Left forelimb (tissue), 1 donor: ENCODE measurements at regions not wholly inside any gene's neighbourhood (a gene's known extent, or its start where the extent isn't known, plus 50 kb on each side); places are given as distances from the start of the nearest gene placed in this dataset.

Experiments
- DNase-seq: peaks from one replicate; pipeline ENCODE4 v3.0.0-alpha.2; 2018; ENCODE audit warnings: low spot score

DNA sequence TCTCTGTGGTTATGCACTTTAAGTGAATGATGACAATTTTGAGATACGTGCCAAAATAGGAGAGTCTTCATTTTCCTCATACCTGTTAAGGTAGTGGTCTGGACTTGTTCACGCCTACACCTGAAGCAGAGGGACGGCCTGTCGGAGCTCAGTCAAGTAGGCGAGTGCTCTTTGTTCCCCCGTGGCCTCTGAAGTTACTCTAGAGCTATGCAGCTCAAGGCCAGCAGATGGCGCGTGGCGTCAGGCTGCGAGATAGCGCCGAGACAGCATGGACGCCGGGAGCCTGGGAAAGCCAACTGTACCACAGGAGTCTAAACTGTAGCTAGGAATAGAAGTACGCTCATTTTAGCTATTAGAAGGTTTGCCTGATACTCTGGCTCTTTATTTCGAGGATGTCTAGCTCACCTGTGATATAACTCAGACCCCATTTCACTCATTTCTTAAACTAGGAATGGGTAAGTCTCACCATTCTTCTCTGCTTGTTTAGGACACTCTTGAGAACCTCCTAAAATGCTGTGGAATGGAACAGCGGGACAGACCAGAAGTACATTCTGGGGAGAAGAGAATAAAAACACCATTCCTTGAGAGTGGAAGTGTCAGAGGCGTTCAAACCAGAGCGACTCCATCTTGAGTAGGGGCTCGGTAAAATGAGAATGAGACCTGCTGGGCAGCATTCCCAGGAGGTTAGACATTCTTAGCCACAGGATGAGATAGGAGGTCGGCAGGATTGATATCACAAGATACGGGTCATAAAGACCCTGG, 267.4 kb upstream of the HMGA2 start:
- peak; percentile 86 for DNase-seq

DNA sequence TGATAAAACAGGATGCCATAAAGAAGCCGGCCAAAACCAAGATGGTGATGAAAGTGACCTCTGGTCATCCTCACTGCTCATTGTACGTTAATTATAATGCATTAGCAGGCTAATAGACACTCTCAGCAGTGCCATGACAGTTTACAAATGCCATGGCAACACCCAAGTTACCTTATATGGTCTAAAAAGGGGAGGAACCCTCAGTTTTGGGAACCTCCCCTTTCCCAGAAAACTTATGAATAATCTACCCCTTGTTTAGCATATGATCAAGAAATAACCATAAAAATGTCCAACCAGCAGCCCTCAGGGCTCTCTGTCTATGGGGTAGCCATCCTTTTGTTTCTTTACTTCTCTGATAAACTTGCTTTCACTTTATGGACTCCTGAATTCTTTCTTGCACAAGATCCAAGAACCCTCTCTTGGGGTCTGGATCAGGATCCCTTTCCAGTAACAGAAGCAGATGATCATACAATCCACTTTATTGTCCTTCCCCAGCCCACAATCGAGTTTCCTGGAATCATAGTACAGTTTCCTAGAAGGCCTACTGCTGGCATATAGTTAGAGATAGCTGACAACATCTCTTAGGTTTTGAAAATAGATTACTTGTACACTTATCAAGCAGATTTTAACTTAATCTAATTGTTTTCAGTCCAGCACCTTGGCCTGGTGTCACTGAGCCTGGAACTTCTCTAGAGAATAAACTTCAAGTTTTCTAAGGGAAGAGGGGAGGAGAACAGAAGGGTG, 266.7 kb upstream of the HMGA2 start:
- no peak for DNase-seq

DNA sequence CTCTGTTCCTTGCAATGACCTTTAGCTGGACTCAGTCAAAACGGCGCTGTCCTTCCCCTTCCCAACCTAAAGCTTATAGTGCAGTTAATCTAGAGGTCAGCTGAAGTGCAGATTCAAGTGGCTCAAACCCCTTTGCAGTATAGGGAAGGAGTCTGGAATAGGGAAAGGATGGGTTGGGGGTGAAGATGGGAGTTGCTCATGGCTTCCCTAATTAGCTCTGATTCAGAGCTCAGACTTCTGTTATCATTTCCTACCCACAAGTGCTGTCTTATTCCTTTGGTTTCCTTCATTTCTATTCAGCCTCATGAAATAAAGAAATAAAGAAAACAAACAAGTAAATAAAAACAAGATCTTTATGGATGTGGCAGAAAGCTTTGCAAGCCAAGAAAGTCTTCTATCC, 264.0 kb upstream of the HMGA2 start:
- no peak for DNase-seq

DNA sequence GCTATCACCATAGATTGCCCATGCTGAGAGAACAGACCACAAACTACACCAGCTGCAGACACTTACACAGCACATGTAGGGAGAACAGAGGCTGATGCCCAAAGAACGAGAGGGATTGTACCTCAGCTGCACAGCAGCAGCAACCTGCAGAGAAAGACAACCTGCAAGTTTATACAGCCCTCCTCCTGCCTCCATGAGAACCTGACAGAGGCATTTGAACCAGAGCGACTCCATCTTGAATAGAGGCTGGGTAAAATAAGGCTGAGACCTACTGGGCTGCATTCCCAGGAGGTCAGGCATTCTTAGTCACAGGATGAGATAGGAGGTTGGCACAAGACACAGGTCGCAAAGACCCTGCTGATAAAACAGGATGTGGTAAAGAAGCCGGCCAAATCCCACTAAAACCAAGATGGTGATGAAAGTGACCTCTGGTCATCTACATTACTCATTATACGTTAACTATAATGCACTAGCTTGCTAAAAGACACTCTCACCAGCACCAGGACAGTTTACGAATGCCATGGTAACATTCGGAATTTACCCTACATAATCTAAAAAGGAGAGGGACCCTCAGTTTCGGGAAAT, 262.4 kb upstream of the HMGA2 start:
- no peak for DNase-seq

DNA sequence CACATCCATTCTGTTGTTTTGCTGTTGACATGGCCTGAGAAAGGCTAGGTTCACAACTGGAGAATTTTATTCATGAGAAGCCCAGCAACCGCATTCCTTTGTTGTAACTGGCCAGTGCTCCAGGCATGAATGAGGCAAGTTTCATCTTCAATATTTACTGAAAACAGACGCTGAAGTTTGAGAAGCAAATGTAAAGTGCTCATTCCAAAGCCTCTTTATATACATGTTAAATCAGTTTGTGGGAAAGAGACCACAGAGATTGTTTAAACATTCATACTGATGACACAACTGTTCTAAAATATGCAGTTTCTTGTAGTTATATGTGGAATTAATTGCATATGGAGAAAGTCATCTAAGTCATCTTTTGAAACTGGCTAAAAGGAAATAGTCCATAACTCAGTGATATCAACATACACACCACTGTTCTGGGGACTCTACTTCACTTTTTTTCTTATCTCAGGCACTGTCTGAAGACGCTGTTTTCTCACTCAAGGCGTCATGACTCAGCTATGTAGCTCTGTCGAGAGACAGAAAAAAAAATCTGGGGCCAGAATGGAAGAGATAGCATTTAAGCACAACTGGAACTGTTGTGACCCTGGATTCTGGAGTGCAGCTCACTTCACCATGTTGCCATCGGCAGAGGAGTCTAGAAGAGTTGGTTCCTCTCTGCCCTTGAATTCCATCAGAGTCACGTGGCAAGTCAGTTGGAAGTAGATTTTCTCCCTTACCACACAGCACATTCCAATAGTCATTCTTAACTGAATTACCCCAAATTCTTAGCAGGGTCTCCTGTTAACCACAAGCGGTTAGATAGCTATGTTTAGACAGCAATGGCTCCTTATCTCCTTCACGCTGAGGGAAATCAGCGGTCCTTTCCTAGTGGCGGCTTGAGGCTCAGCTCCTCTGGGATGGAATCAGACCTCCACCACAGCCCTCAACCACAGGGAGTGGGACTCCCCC, 258.4 kb upstream of the HMGA2 start:
- no peak for DNase-seq

DNA sequence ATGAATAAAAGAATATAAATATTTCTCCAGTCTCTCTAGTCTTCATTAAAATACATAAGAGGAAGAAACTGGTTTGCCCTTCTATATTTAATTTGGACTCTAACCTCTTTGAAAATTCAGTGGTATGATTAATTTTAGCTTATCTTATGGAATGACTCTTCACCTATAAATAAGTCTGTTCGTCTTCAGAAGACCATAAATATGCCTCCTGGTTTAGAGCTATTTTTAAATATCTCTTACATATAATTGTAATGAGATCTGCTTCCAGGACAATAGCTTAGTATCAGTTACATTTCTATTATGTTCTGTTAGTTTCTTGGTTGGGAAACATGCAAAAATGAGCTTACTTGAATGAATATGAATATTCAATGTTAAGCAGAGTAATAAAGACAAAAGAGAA, 257.5 kb upstream of the HMGA2 start:
- no peak for DNase-seq

DNA sequence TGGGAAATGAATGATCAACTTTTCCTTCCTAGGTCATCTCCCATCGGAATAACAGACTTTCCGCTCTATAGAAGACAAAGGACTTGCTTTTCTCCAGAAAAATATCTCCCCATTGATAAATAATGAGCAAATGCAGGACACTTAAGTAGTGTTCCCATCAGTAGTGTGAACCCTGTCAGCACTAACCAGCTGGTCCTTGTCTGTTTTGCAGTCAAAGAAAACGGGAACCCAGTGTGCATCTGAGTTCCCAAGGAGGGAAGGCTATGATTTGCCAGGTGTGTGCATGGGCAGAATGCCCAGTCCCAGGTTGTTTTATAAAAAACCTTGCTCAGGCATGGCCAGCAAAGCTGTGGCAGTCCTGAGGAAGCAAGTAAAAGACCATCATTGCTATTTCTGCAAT, 256.5 kb upstream of the HMGA2 start:
- DNase-seq, result no peak

DNA sequence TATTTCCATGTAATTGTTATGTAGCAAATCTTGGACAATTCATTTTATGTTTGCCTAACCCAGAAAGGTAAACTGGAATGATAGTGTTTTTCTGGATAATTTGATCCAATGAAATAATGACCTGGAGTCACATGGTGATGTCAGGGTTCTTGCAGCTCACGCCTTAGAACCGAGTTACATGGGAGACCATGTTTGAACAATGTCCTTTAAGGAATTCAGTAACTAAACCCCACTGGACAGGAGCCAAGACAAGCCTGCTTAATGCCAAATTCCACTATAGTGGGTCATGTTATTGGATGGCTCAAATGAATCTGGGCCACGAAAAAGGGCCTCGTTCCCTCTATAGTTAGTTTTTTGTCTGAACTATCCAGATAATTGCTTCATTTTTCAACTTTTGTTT, 255.8 kb upstream of the HMGA2 start:
- DNase-seq, result no peak

DNA sequence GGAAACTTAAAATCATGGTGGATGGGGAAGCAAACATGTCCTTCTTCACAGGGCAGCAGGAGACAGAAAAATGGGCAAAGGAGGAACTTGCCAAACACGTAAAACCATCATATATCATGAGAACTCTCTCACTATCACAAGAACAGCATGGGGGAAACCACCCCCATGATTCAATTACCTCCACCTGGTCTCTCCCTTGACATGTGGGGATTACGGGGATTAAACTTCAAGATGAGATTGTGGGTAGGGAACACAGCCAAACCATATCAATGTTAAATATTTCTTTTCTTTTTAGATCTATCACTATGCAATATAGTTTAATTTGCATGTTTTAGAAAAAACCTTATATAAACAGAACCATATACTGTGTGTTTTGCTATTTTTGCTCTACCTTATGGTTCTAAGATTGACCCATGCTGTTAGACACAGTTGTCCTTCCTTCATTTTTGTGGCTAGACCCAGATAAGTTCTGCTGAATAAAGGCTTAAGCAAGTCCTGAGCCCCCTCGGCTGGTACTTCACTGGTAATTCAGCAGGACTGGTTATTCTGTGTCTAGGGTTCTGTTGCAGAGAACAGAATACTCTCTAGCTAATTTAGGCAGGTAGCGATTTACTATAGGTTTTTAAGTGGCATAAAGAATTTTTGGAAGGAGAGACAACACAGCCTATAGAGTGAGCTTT, 253.7 kb upstream of the HMGA2 start:
- DNase-seq, result no peak

DNA sequence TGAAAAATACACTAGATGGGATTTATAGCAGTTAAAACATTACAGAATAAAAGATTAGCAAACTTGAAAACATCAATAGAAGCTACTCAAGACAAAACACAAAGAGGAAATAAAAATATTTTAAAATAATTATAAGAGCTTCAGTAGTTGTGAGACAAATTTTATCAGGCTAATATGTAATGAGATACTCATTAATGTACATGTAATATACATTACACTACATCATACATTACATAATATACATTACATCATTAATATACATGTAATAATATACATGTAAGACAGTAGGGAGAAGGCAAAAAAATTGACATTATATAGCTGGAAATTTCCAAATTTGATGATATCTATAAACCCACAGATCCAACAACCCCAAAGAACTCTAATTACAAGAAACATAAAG, 249.4 kb upstream of the HMGA2 start:
- DNase-seq, result no peak

DNA sequence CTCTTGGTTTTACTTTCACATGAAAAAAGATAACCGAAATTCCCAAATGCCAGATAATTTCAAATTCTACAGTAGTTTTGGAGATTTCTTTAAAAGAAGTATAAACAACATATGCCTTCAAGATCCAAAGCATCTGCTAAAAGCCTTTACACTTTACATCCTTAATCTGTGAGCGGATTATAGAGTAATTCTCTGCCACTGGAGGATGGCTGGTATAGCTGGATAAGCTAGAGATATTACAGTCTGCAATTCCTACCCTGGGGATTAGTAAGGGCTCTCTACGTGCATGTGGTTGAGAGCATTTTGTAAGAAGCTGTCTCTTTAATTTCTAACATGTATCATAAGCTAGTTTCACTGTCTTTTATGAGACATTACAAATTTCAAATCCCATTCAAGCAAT, 240.3 kb upstream of the HMGA2 start:
- no peak for DNase-seq

DNA sequence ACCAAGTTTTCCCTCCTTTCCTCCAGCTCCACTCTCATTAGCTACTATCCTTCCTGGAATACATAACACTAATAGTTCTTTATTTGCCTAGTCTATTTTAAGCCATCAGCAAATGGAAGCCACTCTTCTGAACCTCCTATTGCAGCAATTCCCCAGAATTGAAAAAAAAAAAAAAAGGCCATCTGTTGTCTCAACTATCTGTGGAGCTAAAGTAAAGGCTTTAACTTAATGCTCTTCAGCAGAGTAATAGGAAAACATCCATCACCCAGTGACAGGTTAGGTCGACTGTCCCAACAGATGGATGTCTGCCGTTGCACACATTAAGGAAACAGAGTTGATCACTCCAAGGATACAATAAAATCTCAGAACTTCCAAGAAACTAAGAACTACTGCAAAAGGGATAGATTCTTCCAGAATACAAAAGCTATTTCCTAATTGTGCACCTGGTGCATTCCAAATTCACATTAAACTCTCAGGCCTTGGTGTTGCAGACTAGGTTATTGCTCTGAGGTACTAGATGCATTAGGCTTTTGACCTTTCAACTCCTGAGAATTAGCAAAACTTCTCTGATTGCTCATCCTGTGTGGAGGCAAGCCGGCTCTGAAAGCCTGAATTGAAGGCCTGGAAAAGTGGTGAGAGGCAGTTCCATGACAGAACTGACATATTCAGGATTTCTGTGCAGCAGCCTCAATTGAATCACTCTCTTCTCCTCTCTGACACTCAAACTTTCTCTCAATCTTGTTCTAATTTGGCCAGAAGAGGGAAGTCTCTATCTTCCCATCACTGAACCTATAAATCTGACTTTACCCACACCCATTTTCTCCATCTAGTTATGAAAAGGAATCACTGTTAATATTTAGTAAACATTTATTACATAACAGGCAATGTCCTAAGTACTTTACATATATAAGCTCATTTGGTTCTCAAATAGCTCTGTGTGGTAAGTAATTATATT, 238.4 kb upstream of the HMGA2 start:
- no peak for DNase-seq

DNA sequence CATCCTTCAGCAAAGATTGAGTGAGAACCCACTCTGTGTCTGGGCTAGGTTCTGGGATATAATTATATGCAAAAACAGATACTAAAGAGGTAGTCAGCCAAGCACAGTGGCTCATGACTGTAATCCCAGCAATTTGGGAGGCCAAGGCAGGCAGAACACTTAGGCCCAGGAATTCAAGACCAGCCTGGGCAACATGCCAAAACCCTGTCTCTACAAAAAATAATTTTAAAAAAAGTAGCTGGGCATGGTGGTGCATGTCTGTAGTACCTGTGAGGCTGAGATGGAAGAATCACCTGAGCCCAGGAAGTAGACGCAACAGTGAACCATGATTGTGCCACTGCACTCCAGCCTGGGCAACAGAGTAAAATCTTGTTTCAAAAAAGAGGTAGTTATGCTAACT, 237.5 kb upstream of the HMGA2 start:
- no peak for DNase-seq

DNA sequence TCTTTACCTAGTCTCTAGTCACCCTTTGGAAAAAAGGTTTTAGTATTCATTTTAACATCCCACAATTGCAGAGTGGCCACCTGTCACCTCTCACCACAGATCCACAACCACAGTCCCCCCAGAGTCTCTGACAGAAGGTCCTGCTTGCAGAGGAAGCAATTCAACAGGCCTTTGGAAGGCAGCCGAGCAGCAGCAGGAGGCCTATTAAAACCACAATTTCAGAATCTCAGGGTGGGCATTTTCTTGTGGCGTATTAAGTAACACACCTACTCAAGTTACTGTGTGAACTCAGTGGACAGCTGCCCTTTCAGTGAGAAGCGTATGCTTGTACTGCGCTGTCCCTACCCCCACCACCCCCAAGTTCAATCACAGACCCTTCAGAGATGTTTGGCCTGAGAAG, 234.0 kb upstream of the HMGA2 start:
- no peak for DNase-seq

DNA sequence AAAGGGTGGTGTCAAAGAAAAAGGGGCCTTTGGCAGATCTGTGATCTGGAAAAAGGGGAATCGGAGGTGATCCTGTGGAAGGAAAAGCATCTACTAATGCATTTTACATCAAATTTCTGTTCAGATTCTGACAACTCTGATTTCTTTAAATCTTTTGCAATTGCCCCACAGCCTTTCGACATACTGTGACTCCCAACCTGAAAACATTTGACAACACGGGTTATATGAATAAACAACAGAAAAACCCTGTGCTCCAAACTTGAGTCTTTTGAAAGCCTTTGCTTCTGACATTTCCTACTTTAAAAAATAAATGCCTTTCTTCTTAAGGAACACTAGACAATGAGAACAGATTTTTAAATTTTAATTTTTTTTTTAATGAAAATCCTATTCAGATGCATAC, 231.9 kb upstream of the HMGA2 start:
- DNase-seq, result no peak

DNA sequence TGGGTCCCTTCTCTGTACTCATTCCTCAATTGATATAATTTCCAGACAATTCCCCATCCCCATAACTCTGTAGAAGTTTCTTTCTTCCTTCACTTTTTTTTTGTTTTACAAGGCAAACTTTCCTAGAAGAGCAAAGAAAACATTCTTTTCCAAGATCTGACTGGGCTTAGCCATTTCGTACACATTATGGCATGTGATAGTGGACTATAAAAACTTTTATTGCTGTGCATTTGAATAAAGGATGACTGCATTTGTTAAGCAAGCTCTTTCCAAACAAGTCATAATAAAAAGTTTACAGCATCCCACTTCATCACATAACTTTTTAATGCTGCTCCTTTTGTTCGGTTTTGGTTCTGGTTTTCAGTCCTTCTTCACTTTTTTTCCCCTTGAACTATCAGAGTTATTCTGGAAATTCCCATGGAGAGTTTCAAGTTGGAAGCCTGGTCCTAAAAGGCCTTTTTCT, 231.0 kb upstream of the HMGA2 start:
- no peak for DNase-seq

DNA sequence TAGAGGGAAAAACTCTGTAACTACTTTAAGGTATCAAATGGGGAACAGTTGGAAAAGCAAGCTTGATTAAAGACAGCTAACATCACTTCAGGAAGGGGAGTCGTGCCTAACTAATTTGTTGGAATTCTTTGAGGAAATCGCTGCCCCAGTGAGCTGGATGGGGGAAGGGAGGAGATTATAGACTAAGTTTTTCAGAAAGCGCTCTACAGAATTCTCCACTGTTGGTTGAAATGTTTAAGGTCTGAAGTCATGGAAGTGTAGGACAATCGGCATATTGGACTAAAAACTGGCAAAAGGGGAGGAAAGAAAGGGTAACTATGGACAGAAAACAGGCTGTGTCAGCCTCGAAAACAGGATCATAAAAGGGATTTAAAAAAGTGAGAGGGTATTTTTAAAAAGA, 229.9 kb upstream of the HMGA2 start:
- no peak for DNase-seq

DNA sequence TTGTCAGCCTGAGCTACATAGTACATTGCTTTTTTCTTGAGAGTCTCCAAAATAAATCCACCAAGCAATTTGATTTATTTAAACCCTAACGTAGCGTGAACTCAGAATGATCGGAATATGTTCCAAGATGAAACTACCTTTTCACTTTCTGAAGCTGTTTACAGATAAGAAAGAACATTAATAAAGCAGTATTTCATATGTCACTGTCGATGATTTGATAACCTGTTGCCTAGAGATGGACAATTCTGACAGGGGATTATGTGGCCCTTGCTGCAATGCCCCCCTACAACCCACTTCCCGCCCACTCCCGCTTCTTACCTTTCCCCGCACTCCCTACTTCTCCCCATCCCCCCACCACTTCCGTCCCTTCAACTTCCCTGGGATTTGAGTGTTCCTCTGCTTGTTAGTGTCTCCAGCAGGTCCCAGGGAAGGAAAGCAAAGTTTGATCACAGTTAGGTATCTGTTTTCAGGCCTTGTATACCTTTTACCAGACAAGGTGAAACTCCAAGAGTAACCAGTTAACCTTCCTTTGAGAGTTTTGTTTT, 229.2 kb upstream of the HMGA2 start:
- DNase-seq, result no peak

DNA sequence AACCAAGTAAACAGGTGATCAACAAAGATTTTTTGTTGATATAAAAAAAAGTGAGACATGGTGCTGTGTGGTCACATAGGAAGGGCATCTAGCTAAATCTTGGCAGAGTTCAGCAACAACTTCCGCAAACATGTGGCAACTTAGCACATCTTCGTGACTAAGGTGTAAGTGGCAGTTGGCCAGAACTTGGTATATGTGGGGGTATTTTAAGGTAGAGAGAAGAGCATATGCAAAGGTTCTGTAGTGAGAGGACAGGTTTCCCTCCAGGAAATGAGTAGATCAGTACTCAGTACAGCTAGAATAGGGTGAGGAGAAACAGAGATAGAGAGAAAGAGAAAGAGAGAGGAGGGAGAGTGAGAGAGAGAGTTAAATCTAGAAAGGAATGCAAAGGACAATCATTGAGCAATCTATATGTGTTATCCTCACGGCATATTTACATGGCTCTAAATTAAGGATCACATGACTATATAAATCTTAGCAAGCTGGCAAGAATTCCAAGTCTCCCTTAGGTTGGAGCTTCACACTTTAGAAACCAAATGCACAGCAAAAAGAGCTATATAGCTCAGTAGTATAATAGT, 227.7 kb upstream of the HMGA2 start:
- no peak for DNase-seq

DNA sequence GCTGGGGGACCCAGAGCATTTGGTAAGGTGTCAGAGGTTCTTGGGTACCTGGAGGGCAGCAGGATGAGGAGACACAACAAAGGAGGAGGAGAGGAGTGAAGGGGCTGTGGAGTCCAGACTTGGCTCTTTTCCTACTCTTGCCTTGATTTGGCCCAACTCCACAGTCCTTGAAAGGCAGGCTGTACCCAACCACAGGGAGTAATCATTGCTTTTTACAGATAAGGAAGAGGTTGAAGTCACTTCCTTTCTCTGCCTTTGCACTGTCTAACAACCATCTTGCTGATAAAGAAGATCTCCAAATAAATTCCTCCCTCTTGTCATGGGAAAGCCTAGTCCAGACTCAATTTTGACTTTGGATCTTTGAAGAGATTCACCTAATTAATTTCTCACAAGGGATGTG, 226.8 kb upstream of the HMGA2 start:
- no peak for DNase-seq
